H1 (cell line): ENCODE measurements at regions not wholly inside any gene's neighbourhood (a gene's known extent, or its start where the extent isn't known, plus 50 kb on each side); places are given as distances from the start of the nearest gene placed in this dataset.

Experiments
- CTCF ChIA-PET: fragments of 300-600 bp; sonication (Branson Sonifier 250); formaldehyde crosslinking; loops from one replicate; lab custom pipeline; 2021; ENCODE audit not compliant: partially characterized antibody; lab: Charles Lee
- POLR2A ChIA-PET: fragments of 300-600 bp; sonication (Branson Sonifier 250); formaldehyde crosslinking; loops from one replicate; lab custom pipeline; 2021; ENCODE audit warnings: inconsistent platforms; ENCODE audit not compliant: partially characterized antibody; lab: Charles Lee
- DNase-seq, 2 experiments: peaks; one replicate each; pipeline versions ENCODE4 v3.0.0 to v3.0.0-alpha.2; 2010 to 2022; ENCODE audit warnings: low spot score in 2 of 2, low read depth in 1 of 2, mixed read lengths in 1 of 2
- FAIRE-seq: peaks from 2 replicates; lab custom pipeline; 2011; peaks lifted over from hg19 to GRCh38; lab: Jason Lieb, UNC
- H2AFZ ChIP-seq: 2 replicates; pipeline ENCODE4 v1.8.1; 2012; ENCODE audit warnings: low read length, inconsistent platforms
- H2AK5ac ChIP-seq: 2 replicates; pipeline ENCODE4 v1.6.1; 2013; ENCODE audit warnings: low read depth, low read length
- H2BK120ac ChIP-seq: replicated peaks from 2 replicates; pipeline ENCODE3; 2013; ENCODE audit warnings: low read depth, low read length, inconsistent platforms
- H2BK12ac ChIP-seq: 2 replicates; pipeline ENCODE4 v1.6.1; 2013; ENCODE audit warnings: low read depth, low read length
- H2BK15ac ChIP-seq: 2 replicates; pipeline ENCODE4 v1.6.1; 2013; ENCODE audit warnings: low read length
- H2BK20ac ChIP-seq: 2 replicates; pipeline ENCODE4 v1.6.1; 2013; ENCODE audit warnings: low read length
- H2BK5ac ChIP-seq: 2 replicates; pipeline ENCODE4 v1.6.1; 2013; ENCODE audit warnings: low read depth, low read length
- H3K14ac ChIP-seq: 2 replicates; pipeline ENCODE4 v1.6.1; 2013; ENCODE audit warnings: inconsistent platforms; ENCODE audit not compliant: insufficient read length
- H3K18ac ChIP-seq: 2 replicates; pipeline ENCODE4 v1.6.1; 2013; ENCODE audit warnings: low read length; ENCODE audit errors: extremely low read depth
- H3K23ac ChIP-seq: 2 replicates; pipeline ENCODE4 v1.6.1; 2013; ENCODE audit warnings: inconsistent platforms; ENCODE audit not compliant: insufficient read length
- H3K23me2 ChIP-seq: 2 replicates; pipeline ENCODE4 v1.6.1; 2013; ENCODE audit warnings: low read depth, low read length
- H3K27ac ChIP-seq: 2 replicates; pipeline ENCODE4 v1.6.1; 2011; ENCODE audit warnings: low read depth, low read length, inconsistent platforms
- H3K27me3 ChIP-seq, 4 experiments: replicated peaks in 1 of 4; 1 replicate in 1 of 4; 2 replicates in 3 of 4; pipeline versions ENCODE4 v1.6.1 to v1.8.1; 2011 to 2013; ENCODE audit warnings: low read length in 3 of 4, mild to moderate bottlenecking in 3 of 4, inconsistent platforms in 2 of 4, mixed read lengths in 2 of 4, moderate library complexity in 1 of 4; ENCODE audit not compliant: control insufficient read depth in 3 of 4, insufficient read depth in 3 of 4; ENCODE audit errors: extremely low read depth in 1 of 4
- H3K36me3 ChIP-seq, 4 experiments: 2 replicates each; pipeline versions ENCODE4 v1.6.1 to v1.8.1; 2011 to 2013; ENCODE audit warnings: mild to moderate bottlenecking in 4 of 4, low read length in 3 of 4, moderate library complexity in 2 of 4, control low read depth in 1 of 4, inconsistent platforms in 1 of 4; ENCODE audit not compliant: insufficient read depth in 4 of 4, control insufficient read depth in 2 of 4
- H3K4ac ChIP-seq: replicated peaks from 2 replicates; pipeline ENCODE3; 2013; ENCODE audit warnings: low read length, low read depth, mixed read lengths, inconsistent platforms; ENCODE audit not compliant: insufficient read length
- H3K4me1 ChIP-seq, 4 experiments: replicated peaks in 1 of 4; 1 replicate in 1 of 4; 2 replicates in 3 of 4; pipeline versions ENCODE4 v1.6.1 to v1.8.1; 2011 to 2013; ENCODE audit warnings: low read length in 3 of 4, inconsistent platforms in 2 of 4, mixed read lengths in 1 of 4; ENCODE audit not compliant: insufficient read depth in 4 of 4, control insufficient read depth in 3 of 4
- H3K4me2 ChIP-seq, 2 experiments: 2 replicates each; pipeline versions ENCODE4 v1.6.1 to v1.8.1; 2011 to 2013; ENCODE audit warnings: low read depth in 2 of 2, low read length in 2 of 2, control low read depth in 1 of 2, inconsistent platforms in 1 of 2, mild to moderate bottlenecking in 1 of 2; ENCODE audit not compliant: insufficient read depth in 1 of 2
- H3K4me3 ChIP-seq, 4 experiments: fragments of 200-600, 300-600 bp in 1 of 4; sonication (generic), shearing (Covaris generic), sonication (Bioruptor Twin) in 1 of 4; 2 replicates each; pipeline versions ENCODE4 v1.5.1 to v1.8.1; 2011 to 2016; ENCODE audit warnings: low read length in 4 of 4, low read depth in 3 of 4, control low read depth in 2 of 4, inconsistent platforms in 2 of 4, mild to moderate bottlenecking in 2 of 4, mixed read lengths in 1 of 4, moderate library complexity in 1 of 4; ENCODE audit not compliant: insufficient read depth in 2 of 4; ENCODE audit errors: extremely low read depth in 1 of 4
- H3K56ac ChIP-seq: replicated peaks from 2 replicates; pipeline ENCODE3; 2013; ENCODE audit warnings: low read depth, mild to moderate bottlenecking, mixed read lengths, low read length, inconsistent platforms; ENCODE audit not compliant: insufficient read length
- H3K79me1 ChIP-seq: 2 replicates; pipeline ENCODE4 v1.6.1; 2013; ENCODE audit warnings: low read depth, low read length, control low read depth
- H3K79me2 ChIP-seq, 2 experiments: 2 replicates each; pipeline versions ENCODE4 v1.6.1 to v1.8.1; 2012 to 2013; ENCODE audit warnings: low read length in 2 of 2, mild to moderate bottlenecking in 2 of 2, inconsistent platforms in 1 of 2; ENCODE audit not compliant: insufficient read depth in 2 of 2, control insufficient read depth in 1 of 2
- H3K9ac ChIP-seq, 4 experiments: replicated peaks in 1 of 4; 1 replicate in 1 of 4; 2 replicates in 3 of 4; pipeline versions ENCODE4 v1.6.1 to v1.8.1; 2011 to 2013; ENCODE audit warnings: low read depth in 3 of 4, low read length in 3 of 4, control low read depth in 2 of 4, mild to moderate bottlenecking in 2 of 4, moderate library complexity in 2 of 4, inconsistent platforms in 1 of 4; ENCODE audit errors: extremely low read depth in 1 of 4
- H3K9me3 ChIP-seq, 2 experiments: 2 replicates each; pipeline versions ENCODE4 v1.6.1 to v1.8.1; 2012 to 2013; ENCODE audit warnings: mild to moderate bottlenecking in 2 of 2, moderate library complexity in 2 of 2, control low read depth in 1 of 2, inconsistent platforms in 1 of 2, low read depth in 1 of 2, low read length in 1 of 2, mixed read lengths in 1 of 2; ENCODE audit not compliant: insufficient read depth in 2 of 2
- H4K20me1 ChIP-seq, 2 experiments: replicated peaks in 1 of 2; 2 replicates each; pipeline versions ENCODE3 to v1.8.1; 2011 to 2013; ENCODE audit warnings: inconsistent platforms in 2 of 2, low read length in 2 of 2, mild to moderate bottlenecking in 1 of 2; ENCODE audit not compliant: insufficient read depth in 2 of 2, control insufficient read depth in 1 of 2
- H4K5ac ChIP-seq: 2 replicates; pipeline ENCODE4 v1.6.1; 2013; ENCODE audit warnings: low read length, low read depth, mixed read lengths, inconsistent platforms; ENCODE audit not compliant: insufficient read length
- H4K8ac ChIP-seq: 2 replicates; pipeline ENCODE4 v1.8.0; 2013; ENCODE audit warnings: mild to moderate bottlenecking, moderate library complexity, low read length, inconsistent platforms; ENCODE audit not compliant: insufficient read depth; ENCODE audit errors: extremely low read depth
- H4K91ac ChIP-seq: replicated peaks from 2 replicates; pipeline ENCODE3; 2013; ENCODE audit warnings: low read length, mixed read lengths, inconsistent platforms; ENCODE audit not compliant: insufficient read length
- ATF2 ChIP-seq: IDR thresholded peaks from 2 replicates; pipeline ENCODE4 v1.6.1; 2012; ENCODE audit warnings: low read length, inconsistent platforms
- ATF3 ChIP-seq: IDR thresholded peaks from 2 replicates; pipeline ENCODE4 v1.6.1; 2011; ENCODE audit warnings: low read depth, mild to moderate bottlenecking, low read length; ENCODE audit not compliant: insufficient read depth
- BACH1 ChIP-seq: IDR thresholded peaks from 2 replicates; pipeline ENCODE4 v1.6.1; 2012; ENCODE audit warnings: low read length, improper control_type of control experiment
- CBX8 ChIP-seq: fragments of 300-800, 300-1000 bp; sonication (generic); IDR thresholded peaks from 2 replicates; pipeline ENCODE4 v1.7.1; 2016; ENCODE audit warnings: low read depth, low read length, borderline replicate concordance
- FOSL1 ChIP-seq: IDR thresholded peaks from 2 replicates; pipeline ENCODE4 v1.6.1; 2011; ENCODE audit warnings: mild to moderate bottlenecking, low read depth, low read length, moderate library complexity; ENCODE audit not compliant: insufficient read depth
- JUN ChIP-seq: IDR thresholded peaks from 2 replicates; pipeline ENCODE4 v1.6.1; 2011; ENCODE audit warnings: low read depth, mild to moderate bottlenecking, improper control_type of control experiment, low read length
- NRF1 ChIP-seq: IDR thresholded peaks from 2 replicates; pipeline ENCODE4 v1.6.1; 2011; ENCODE audit warnings: mild to moderate bottlenecking, low read depth, low read length, improper control_type of control experiment
- SIX5 ChIP-seq: IDR thresholded peaks from 2 replicates; pipeline ENCODE4 v1.6.1; 2011; ENCODE audit warnings: mild to moderate bottlenecking, low read depth, low read length
- SUZ12 ChIP-seq: fragments of 200-600 bp; sonication (generic); IDR thresholded peaks from 2 replicates; pipeline ENCODE4 v1.6.1; 2012; ENCODE audit warnings: mild to moderate bottlenecking, inconsistent platforms, low read length, moderate library complexity, mixed read lengths
- TAF7 ChIP-seq: optimal IDR thresholded peaks from 2 replicates; pipeline ENCODE3; 2011; ENCODE audit warnings: low read depth, mild to moderate bottlenecking, inconsistent platforms, low read length, moderate library complexity, borderline replicate concordance
- TBP ChIP-seq: IDR thresholded peaks from 2 replicates; pipeline ENCODE4 v1.6.1; 2011; ENCODE audit warnings: low read depth, low read length, improper control_type of control experiment
- TEAD4 ChIP-seq: IDR thresholded peaks from 2 replicates; pipeline ENCODE4 v1.6.1; 2012; ENCODE audit warnings: low read depth, low read length, inconsistent platforms, mixed read lengths
- WGBS, 2 experiments: shearing (Covaris generic) in 1 of 2; methylation state at CpG; one replicate each; pipeline versions ENCODE4 v1.1.6 to v1.1.7; 2013 to 2015; ENCODE audit warnings: low lambda C conversion rate in 2 of 2, mixed read lengths in 2 of 2, inconsistent platforms in 1 of 2, low coverage in 1 of 2, missing lambda C conversion rate in 1 of 2; ENCODE audit not compliant: insufficient replicate concordance in 2 of 2, insufficient coverage in 1 of 2, insufficient read length in 1 of 2; ENCODE audit errors: extremely low coverage in 1 of 2, missing lambda C conversion rate in 1 of 2; 5-methylcytosine and 5-hydroxymethylcytosine counted together

- Histone ChIP-seq H3K14ac (no peak overlapping the region), H3K4ac (no peak overlapping the region), H4K20me1 (no peaks in the 10 kb centered on the region), H3K23ac (no peak overlapping the region), H4K91ac (no peak overlapping the region), H3K4me3 (no peak overlapping the region), H4K8ac (no peak overlapping the region), H2BK12ac (no peak overlapping the region), H3K27ac (no peak overlapping the region), H2BK15ac (no peak overlapping the region), H3K79me1 (no peaks in the 10 kb centered on the region), H2AK5ac (no peak overlapping the region), H3K27me3 (peaks cover 0 to 2% (median 0%) of the 10 kb centered on the region in 4 experiments; a peak in 1 of 7 replicates), H3K79me2 (no peaks in the 10 kb centered on the region), H4K5ac (no peak overlapping the region), H3K9me3 (no peaks in the 10 kb centered on the region), H3K4me1 (no peaks in the 10 kb centered on the region), H3K56ac (no peak overlapping the region), H3K36me3 (no peaks in the 10 kb centered on the region), H3K23me2 (no peaks in the 10 kb centered on the region), H2BK20ac (no peak overlapping the region), H2BK120ac (no peak overlapping the region), H2AFZ (no peak overlapping the region), H2BK5ac (no peak overlapping the region), H3K4me2 (no peak overlapping the region), H3K9ac (no peak overlapping the region), H3K18ac (no peak overlapping the region)
- ChIA-PET POLR2A (no interaction called here), CTCF (interaction anchor here (1.4 to 2.2 kb wide), 2 partner anchors 9 to 11 kb away, joined by 6 read pairs; no protein-coding TSS in a partner anchor)
- 83% methylated on average over 2 of the region's 2 CpGs; no CpG with 5 or more reads in 1 of the 2 experiments for WGBS, 2 experiments
- DNase-seq = no peak
- FAIRE-seq = no peak
- TF ChIP-seq NRF1 (no peak), SUZ12 (no peak), BACH1 (no peak), FOSL1 (no peak), CBX8 (no peak), TAF7 (no peak), TEAD4 (no peak), ATF3 (no peak), JUN (no peak), TBP (no peak), ATF2 (no peak), SIX5 (no peak)
Measured at GRCh38 chr11:92128026-92128425, 96.6 kb upstream of the FAT3 start.
